ENCODE measurements at regions not wholly inside any gene's neighbourhood (a gene's known extent, or its start where the extent isn't known, plus 50 kb on each side); places are given as distances from the start of the nearest gene placed in this dataset.

DNA sequence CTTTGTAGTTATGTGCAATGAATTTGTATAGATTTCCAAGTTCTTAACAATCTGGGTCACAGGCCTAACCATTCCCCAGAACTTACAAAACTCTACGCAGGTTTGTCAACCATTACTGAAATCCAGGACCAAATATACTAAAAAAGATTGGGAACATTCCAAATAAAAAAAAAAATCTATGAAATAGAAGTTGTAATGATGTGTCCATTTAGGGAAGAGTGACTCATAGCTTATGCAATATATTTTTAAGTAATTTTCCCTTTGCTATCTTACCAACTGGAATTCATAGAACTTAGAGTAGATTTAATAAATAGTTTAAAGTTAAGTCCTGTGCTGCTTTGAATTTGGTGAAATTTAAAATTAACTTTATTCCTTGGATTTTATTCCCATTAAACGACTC, 393.2 kb downstream of the PMP22 start:
- H3K36me3 Mint-ChIP-seq (ENCODE audit: insufficient read depth), result peaks cover 2% of the 10 kb centered on the region
- DNase-seq (no peak), ATAC-seq (replicated peaks) (no peak)
- H3K9me3 Mint-ChIP-seq, result no peaks in the 10 kb centered on the region
- no peaks in the 10 kb centered on the region for H3K4me1 Mint-ChIP-seq (ENCODE audit: low read depth in 2 of 2)
- H3K27ac Mint-ChIP-seq, result no peak overlapping the region
- H3K4me3 Mint-ChIP-seq, result no peak overlapping the region
- H3K27me3 Mint-ChIP-seq, result peaks cover 12 to 19% of the 10 kb centered on the region in 2 donors

DNA sequence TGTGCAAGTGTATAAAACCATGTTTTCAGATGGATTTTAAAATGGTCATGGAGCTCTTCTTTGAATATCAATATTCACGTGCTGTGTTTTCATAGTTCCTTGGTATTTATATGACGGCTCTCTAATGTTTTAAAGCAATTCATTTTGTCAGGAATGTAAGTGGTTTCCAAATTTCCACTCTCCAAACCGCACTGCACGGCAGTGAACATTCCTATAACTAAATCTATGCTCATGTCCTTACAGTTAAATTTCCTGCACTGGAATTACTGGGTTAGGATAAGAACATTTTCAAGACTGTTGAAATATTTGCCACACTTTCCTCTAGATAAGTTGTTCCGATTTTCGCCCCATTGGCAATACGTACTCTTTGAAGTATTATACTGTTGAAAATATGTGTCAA, 398.9 kb downstream of the PMP22 start:
- DNase-seq (no peak), ATAC-seq (replicated peaks) (no peak)
- no peak overlapping the region for H3K4me3 Mint-ChIP-seq
- H3K27ac Mint-ChIP-seq, result no peak overlapping the region
- peaks cover 11 to 23% of the 10 kb centered on the region in 2 donors for H3K27me3 Mint-ChIP-seq
- H3K36me3 Mint-ChIP-seq (ENCODE audit: insufficient read depth), result peaks cover 2% of the 10 kb centered on the region
- no peaks in the 10 kb centered on the region for H3K4me1 Mint-ChIP-seq (ENCODE audit: low read depth in 2 of 2)
- H3K9me3 Mint-ChIP-seq, result peaks cover 0 to 1% of the 10 kb centered on the region in 2 donors

GRCh38 chr17:14864127-14864526, 401.0 kb downstream of the PMP22 start:
- Mint-ChIP-seq H3K27me3 (peaks cover 20 to 23% of the 10 kb centered on the region in 2 donors), H3K4me3 (no peak overlapping the region), H3K36me3 (ENCODE audit: insufficient read depth) (peaks cover 2% of the 10 kb centered on the region), H3K27ac (no peak overlapping the region), H3K9me3 (peaks cover 0 to 1% of the 10 kb centered on the region in 2 donors), H3K4me1 (ENCODE audit: low read depth in 2 of 2) (no peaks in the 10 kb centered on the region)
- no peak for DNase-seq
- ATAC-seq (replicated peaks), result no peak

DNA sequence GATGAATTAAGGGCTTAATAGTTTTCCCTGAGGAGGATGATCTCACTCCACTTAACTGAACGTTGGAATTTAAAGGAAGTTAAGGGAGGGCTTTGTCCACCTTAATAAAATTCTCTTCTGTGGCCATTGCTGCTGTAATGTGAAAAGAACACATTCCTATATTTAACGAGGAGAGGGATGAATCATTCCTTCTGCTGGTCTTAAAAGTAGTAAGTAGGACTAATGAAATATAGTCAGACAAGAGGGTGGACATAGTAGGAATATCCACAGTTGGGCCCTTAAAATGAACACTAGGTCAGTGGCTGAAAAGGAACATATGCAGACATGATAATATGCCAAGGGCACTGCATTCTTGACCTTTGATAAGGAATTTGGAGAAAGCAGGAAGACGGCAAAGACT, 405.6 kb downstream of the PMP22 start:
- H3K9me3 Mint-ChIP-seq, result peaks cover 0 to 1% of the 10 kb centered on the region in 2 donors

GRCh38 chr17:14856176-14856575, 408.9 kb downstream of the PMP22 start:
- Mint-ChIP-seq H3K36me3 (ENCODE audit: insufficient read depth) (no peaks in the 10 kb centered on the region), H3K4me3 (no peak overlapping the region), H3K27ac (no peak overlapping the region), H3K27me3 (peaks cover 5 to 17% of the 10 kb centered on the region in 2 donors), H3K9me3 (no peaks in the 10 kb centered on the region), H3K4me1 (ENCODE audit: low read depth in 2 of 2) (no peaks in the 10 kb centered on the region)
- no peak for ATAC-seq (replicated peaks)
- DNase-seq, result no peak

More for the DNA sequence above, 405.6 kb downstream of the PMP22 start:
- Mint-ChIP-seq H3K27ac (no peak overlapping the region), H3K36me3 (ENCODE audit: insufficient read depth) (no peaks in the 10 kb centered on the region), H3K4me3 (no peak overlapping the region), H3K27me3 (peaks cover 12 to 28% of the 10 kb centered on the region in 2 donors), H3K4me1 (ENCODE audit: low read depth in 2 of 2) (no peaks in the 10 kb centered on the region)
- DNase-seq, result no peak
- no peak for ATAC-seq (replicated peaks)

- peaks cover 9 to 14% of the 10 kb centered on the region in 2 donors for H3K27me3 Mint-ChIP-seq
- no peak for ATAC-seq (replicated peaks)
These were observed 410.4 kb downstream of the PMP22 start for GRCh38 chr17:14854691-14855090.

GRCh38 chr17:14845591-14846281, 419.4 kb downstream of the PMP22 start:
- Mint-ChIP-seq H3K36me3 (ENCODE audit: insufficient read depth) (no peaks in the 10 kb centered on the region), H3K27ac (no peak overlapping the region), H3K4me1 (ENCODE audit: low read depth in 2 of 2) (no peaks in the 10 kb centered on the region), H3K9me3 (no peaks in the 10 kb centered on the region), H3K27me3 (peaks cover 33% of the 10 kb centered on the region in 2 donors), H3K4me3 (no peak overlapping the region)
- ATAC-seq (replicated peaks) (no peak), DNase-seq (no peak)

More at GRCh38 chr17:14854691-14855090, 410.4 kb downstream of the PMP22 start:
- H3K4me1 Mint-ChIP-seq (ENCODE audit: low read depth in 2 of 2), result no peaks in the 10 kb centered on the region
- H3K4me3 Mint-ChIP-seq, result no peak overlapping the region
- no peaks in the 10 kb centered on the region for H3K9me3 Mint-ChIP-seq
- DNase-seq, result no peak
- H3K27ac Mint-ChIP-seq, result no peak overlapping the region
- H3K36me3 Mint-ChIP-seq (ENCODE audit: insufficient read depth), result no peaks in the 10 kb centered on the region

GRCh38 chr17:14843086-14843795, 421.9 kb downstream of the PMP22 start:
- no peak for ATAC-seq (replicated peaks)
- H3K27ac Mint-ChIP-seq, result no peak overlapping the region

GRCh38 chr17:14840616-14841231, 424.4 kb downstream of the PMP22 start:
- no peaks in the 10 kb centered on the region for H3K4me1 Mint-ChIP-seq (ENCODE audit: low read depth in 2 of 2)
- H3K4me3 Mint-ChIP-seq, result no peak overlapping the region
- no peaks in the 10 kb centered on the region for H3K9me3 Mint-ChIP-seq
- peaks cover 14 to 29% of the 10 kb centered on the region in 2 donors for H3K27me3 Mint-ChIP-seq
- no peak for ATAC-seq (replicated peaks)
- H3K27ac Mint-ChIP-seq, result no peak overlapping the region
- no peak for DNase-seq
- no peaks in the 10 kb centered on the region for H3K36me3 Mint-ChIP-seq (ENCODE audit: insufficient read depth)

More at GRCh38 chr17:14843086-14843795, 421.9 kb downstream of the PMP22 start:
- Mint-ChIP-seq H3K36me3 (ENCODE audit: insufficient read depth) (no peaks in the 10 kb centered on the region), H3K4me1 (ENCODE audit: low read depth in 2 of 2) (no peaks in the 10 kb centered on the region), H3K27me3 (peaks cover 22 to 36% of the 10 kb centered on the region in 2 donors), H3K4me3 (no peak overlapping the region), H3K9me3 (no peaks in the 10 kb centered on the region)
- no peak for DNase-seq

DNA sequence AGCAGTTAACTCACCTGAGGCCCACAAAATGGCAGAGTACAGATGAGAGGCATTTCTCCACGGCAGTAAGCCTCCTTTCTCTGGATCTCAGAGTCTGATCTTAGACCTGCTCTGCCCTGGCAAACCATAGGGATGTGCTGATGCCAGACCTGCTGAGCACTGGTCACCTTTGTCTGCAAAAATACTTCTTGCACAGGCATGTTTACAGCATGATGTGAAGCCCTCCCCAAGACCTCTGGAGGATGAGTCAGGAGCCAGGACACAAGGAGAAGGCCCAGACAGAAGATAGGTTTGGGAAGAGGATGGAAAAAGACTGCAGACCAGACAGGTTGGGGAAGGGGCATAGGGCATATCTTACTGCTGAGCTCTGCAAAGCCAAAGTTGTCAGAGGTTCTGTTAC, 426.6 kb downstream of the PMP22 start:
- no peak overlapping the region for H3K27ac Mint-ChIP-seq
- H3K27me3 Mint-ChIP-seq, result peaks cover 0 to 27% of the 10 kb centered on the region in 2 donors
- DNase-seq (no peak), ATAC-seq (replicated peaks) (no peak)
- no peak overlapping the region for H3K4me3 Mint-ChIP-seq
- no peaks in the 10 kb centered on the region for H3K36me3 Mint-ChIP-seq (ENCODE audit: insufficient read depth)
- H3K9me3 Mint-ChIP-seq, result no peaks in the 10 kb centered on the region
- H3K4me1 Mint-ChIP-seq (ENCODE audit: low read depth in 2 of 2), result no peaks in the 10 kb centered on the region

- no peak for ATAC-seq (replicated peaks)
These were observed 431.8 kb downstream of the PMP22 start for GRCh38 chr17:14833201-14833785.

GRCh38 chr17:14831491-14831890, 433.6 kb downstream of the PMP22 start:
- no peak overlapping the region for H3K27ac Mint-ChIP-seq
- peaks cover 4 to 37% of the 10 kb centered on the region in 2 donors for H3K27me3 Mint-ChIP-seq
- no peaks in the 10 kb centered on the region for H3K36me3 Mint-ChIP-seq (ENCODE audit: insufficient read depth)
- no peaks in the 10 kb centered on the region for H3K9me3 Mint-ChIP-seq
- H3K4me1 Mint-ChIP-seq (ENCODE audit: low read depth in 2 of 2), result no peaks in the 10 kb centered on the region
- no peak overlapping the region for H3K4me3 Mint-ChIP-seq
- DNase-seq (no peak), ATAC-seq (replicated peaks) (no peak)

More at GRCh38 chr17:14833201-14833785, 431.8 kb downstream of the PMP22 start:
- Mint-ChIP-seq H3K4me1 (ENCODE audit: low read depth in 2 of 2) (no peaks in the 10 kb centered on the region), H3K27me3 (peaks cover 0 to 31% of the 10 kb centered on the region in 2 donors), H3K36me3 (ENCODE audit: insufficient read depth) (no peaks in the 10 kb centered on the region), H3K27ac (no peak overlapping the region), H3K9me3 (no peaks in the 10 kb centered on the region), H3K4me3 (no peak overlapping the region)
- no peak for DNase-seq

- Mint-ChIP-seq H3K27ac (no peak overlapping the region), H3K36me3 (ENCODE audit: insufficient read depth) (no peaks in the 10 kb centered on the region), H3K27me3 (peaks cover 4 to 21% of the 10 kb centered on the region in 2 donors), H3K4me3 (no peak overlapping the region), H3K9me3 (peaks cover 0 to 6% of the 10 kb centered on the region in 2 donors), H3K4me1 (ENCODE audit: low read depth in 2 of 2) (no peaks in the 10 kb centered on the region)
- DNase-seq (no peak), ATAC-seq (replicated peaks) (no peak)
These were observed 437.7 kb downstream of the PMP22 start for GRCh38 chr17:14827396-14827919.

Measured in effector memory CD8-positive, alpha-beta T cell (primary cell).